HEK293T (cell line): ENCODE measurements at regions not wholly inside any gene's neighbourhood (a gene's known extent, or its start where the extent isn't known, plus 50 kb on each side); places are given as distances from the start of the nearest gene placed in this dataset.
"Not testable (repeated sequence)": the region's sequence is repeated elsewhere in the genome, so short reads cannot be mapped to it uniquely, and the experiment has no call there.

ENCODE experiments used
- CTCF ChIA-PET: fragments of 350-600 bp; formaldehyde crosslinking; extraction: SDS; loops from one replicate; lab custom pipeline; 2021; ENCODE audit warnings: antibody characterized with exemption, inconsistent platforms; lab: Yijun Ruan, JAX
- POLR2A ChIA-PET: fragments of 350-600 bp; formaldehyde crosslinking; extraction: SDS; loops from one replicate; lab custom pipeline; 2020; ENCODE audit warnings: antibody characterized with exemption, inconsistent platforms; lab: Yijun Ruan, JAX
- DNase-seq: peaks from one replicate; pipeline ENCODE4 v3.0.0; 2012; ENCODE audit warnings: mixed read lengths; ENCODE audit errors: extremely low spot score
- ARNT ChIP-seq: fragments of 450-650 bp; IDR thresholded peaks from 2 replicates; pipeline ENCODE4 v1.6.1; 2017; ENCODE audit warnings: mild to moderate bottlenecking
- BHLHE40 ChIP-seq: fragments of 450-650 bp; IDR thresholded peaks from 2 replicates; pipeline ENCODE4 v1.6.1; 2016; ENCODE audit warnings: mild to moderate bottlenecking, moderate library complexity, borderline replicate concordance
- CTBP1 ChIP-seq: fragments of 450-650 bp; IDR thresholded peaks from 2 replicates; pipeline ENCODE4 v1.6.1; 2016; ENCODE audit warnings: borderline replicate concordance
- ELF4 ChIP-seq: fragments of 450-650 bp; IDR thresholded peaks from 2 replicates; pipeline ENCODE4 v1.6.1; 2017; ENCODE audit warnings: antibody characterized with exemption
- FOXA1 ChIP-seq: fragments of 450-650 bp; IDR thresholded peaks from 2 replicates; pipeline ENCODE4 v1.6.1; 2016; ENCODE audit warnings: mild to moderate bottlenecking
- FOXK2 ChIP-seq: fragments of 450-650 bp; IDR thresholded peaks from 2 replicates; pipeline ENCODE4 v1.6.1; 2016; ENCODE audit warnings: mild to moderate bottlenecking
- FOXM1 ChIP-seq: fragments of 450-650 bp; IDR thresholded peaks from 2 replicates; pipeline ENCODE4 v1.6.1; 2017; ENCODE audit warnings: mild to moderate bottlenecking, borderline replicate concordance
- HDGF ChIP-seq: fragments of 450-650 bp; IDR thresholded peaks from 2 replicates; pipeline ENCODE4 v1.6.1; 2017; ENCODE audit warnings: antibody characterized with exemption, borderline replicate concordance
- L3MBTL2 ChIP-seq: fragments of 450-650 bp; conservative IDR thresholded peaks from 2 replicates; pipeline ENCODE4 v1.6.1; 2016; ENCODE audit warnings: mild to moderate bottlenecking
- LEF1 ChIP-seq: fragments of 450-650 bp; IDR thresholded peaks from 2 replicates; pipeline ENCODE4 v1.6.1; 2017; ENCODE audit warnings: mild to moderate bottlenecking, borderline replicate concordance
- NFRKB ChIP-seq: fragments of 450-650 bp; IDR thresholded peaks from 2 replicates; pipeline ENCODE4 v1.6.1; 2016; ENCODE audit warnings: mild to moderate bottlenecking, moderate library complexity
- SP1 ChIP-seq: fragments of 450-650 bp; IDR thresholded peaks from 2 replicates; pipeline ENCODE4 v1.6.1; 2017
- SUZ12 ChIP-seq: fragments of 450-650 bp; IDR thresholded peaks from 2 replicates; pipeline ENCODE4 v1.6.1; 2016; ENCODE audit warnings: mild to moderate bottlenecking
- TARDBP ChIP-seq: fragments of 450-650 bp; IDR thresholded peaks from 2 replicates; pipeline ENCODE4 v1.6.1; 2016
- ZNF384 ChIP-seq: fragments of 450-650 bp; IDR thresholded peaks from 2 replicates; pipeline ENCODE4 v1.6.1; 2016
- TF ChIP-seq, protein P1 (sequence below): fragments of 450-650 bp; IDR thresholded peaks from 2 replicates; pipeline ENCODE4 v1.6.1; 2016

GRCh38 chr20:19868441-19868840 is 110.4 kb downstream of the RIN2 start:
- CTCF ChIA-PET: no interaction called here
- POLR2A ChIA-PET: no interaction called here
- no peak for DNase-seq

GRCh38 chr20:19872001-19872400 is 113.9 kb downstream of the RIN2 start:
- DNase-seq: no peak
- ChIA-PET POLR2A (no interaction called here), CTCF (no interaction called here)
- TF ChIP-seq TARDBP (no peak), FOXK2 (no peak), LEF1 (no peak), ZNF384 (no peak), FOXA1 (no peak), L3MBTL2 (no peak), BHLHE40 (no peak), HDGF (no peak), CTBP1 (no peak), ARNT (no peak)
- TF ChIP-seq, protein P1, sequence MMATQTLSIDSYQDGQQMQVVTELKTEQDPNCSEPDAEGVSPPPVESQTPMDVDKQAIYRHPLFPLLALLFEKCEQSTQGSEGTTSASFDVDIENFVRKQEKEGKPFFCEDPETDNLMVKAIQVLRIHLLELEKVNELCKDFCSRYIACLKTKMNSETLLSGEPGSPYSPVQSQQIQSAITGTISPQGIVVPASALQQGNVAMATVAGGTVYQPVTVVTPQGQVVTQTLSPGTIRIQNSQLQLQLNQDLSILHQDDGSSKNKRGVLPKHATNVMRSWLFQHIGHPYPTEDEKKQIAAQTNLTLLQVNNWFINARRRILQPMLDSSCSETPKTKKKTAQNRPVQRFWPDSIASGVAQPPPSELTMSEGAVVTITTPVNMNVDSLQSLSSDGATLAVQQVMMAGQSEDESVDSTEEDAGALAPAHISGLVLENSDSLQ: no peak

More at GRCh38 chr20:19868441-19868840, 110.4 kb downstream of the RIN2 start:
- TF ChIP-seq, protein P1: no peak

GRCh38 chr20:19874040-19874727 is 116.1 kb downstream of the RIN2 start:
- POLR2A ChIA-PET: no interaction called here
- CTCF ChIA-PET: no interaction called here
- TF ChIP-seq BHLHE40 (no peak), FOXK2 (no peak), FOXM1 (no peak), FOXA1 (no peak), CTBP1 (no peak), NFRKB (no peak), SP1 (no peak), LEF1 (no peak), L3MBTL2 (no peak), HDGF (no peak), ELF4 (no peak), ZNF384 (no peak)
- DNase-seq: no peak

DNA sequence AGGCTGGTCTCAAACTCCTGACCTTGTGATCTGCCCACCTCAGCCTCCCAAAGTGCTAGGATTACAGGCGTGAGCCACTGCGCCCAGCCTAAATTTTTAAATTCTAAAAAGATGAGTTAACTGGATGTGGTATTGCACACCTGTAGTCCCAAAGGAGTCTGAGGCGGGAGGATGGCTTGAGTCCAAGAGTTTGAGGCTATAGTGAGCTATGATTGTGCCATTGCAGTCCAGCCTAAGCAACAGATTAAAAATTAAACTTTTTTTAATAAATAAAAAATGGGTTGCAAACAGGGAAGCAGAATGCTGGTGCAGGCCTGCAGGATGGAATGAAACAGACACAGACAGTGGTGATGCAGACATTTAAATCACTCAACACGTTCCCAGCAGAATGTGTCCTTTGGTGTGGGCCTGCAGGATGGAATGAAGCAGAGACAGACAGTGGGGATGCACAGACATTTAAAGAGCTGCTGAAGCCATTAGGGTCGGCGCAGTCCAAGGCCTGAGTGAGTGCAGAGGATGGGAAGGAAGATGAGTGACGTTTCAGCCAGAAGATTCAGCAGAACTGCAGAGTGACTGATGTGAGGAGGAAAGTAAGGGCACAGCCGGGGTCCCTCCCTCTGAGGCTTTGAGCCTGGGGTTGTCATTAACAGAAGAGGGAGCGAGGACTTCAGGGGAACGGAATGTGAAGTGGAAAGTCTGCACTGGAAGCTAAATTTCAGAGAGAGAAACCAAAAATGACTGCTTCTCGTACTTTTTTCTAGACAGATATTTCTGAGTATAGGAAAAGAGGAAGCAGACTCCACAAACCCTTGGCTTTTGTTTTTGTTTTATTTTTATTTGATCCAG is 117.5 kb downstream of the RIN2 start:
- CTCF ChIA-PET: no interaction called here
- no peak for DNase-seq
- TF ChIP-seq ARNT (no peak), ELF4 (no peak), L3MBTL2 (no peak), FOXK2 (no peak), FOXM1 (no peak), ZNF384 (no peak), TARDBP (no peak), LEF1 (no peak), FOXA1 (no peak), SUZ12 (no peak), HDGF (no peak), NFRKB (no peak), CTBP1 (no peak), SP1 (no peak), BHLHE40 (no peak)
- TF ChIP-seq, protein P1: no peak
- POLR2A ChIA-PET: no interaction called here

DNA sequence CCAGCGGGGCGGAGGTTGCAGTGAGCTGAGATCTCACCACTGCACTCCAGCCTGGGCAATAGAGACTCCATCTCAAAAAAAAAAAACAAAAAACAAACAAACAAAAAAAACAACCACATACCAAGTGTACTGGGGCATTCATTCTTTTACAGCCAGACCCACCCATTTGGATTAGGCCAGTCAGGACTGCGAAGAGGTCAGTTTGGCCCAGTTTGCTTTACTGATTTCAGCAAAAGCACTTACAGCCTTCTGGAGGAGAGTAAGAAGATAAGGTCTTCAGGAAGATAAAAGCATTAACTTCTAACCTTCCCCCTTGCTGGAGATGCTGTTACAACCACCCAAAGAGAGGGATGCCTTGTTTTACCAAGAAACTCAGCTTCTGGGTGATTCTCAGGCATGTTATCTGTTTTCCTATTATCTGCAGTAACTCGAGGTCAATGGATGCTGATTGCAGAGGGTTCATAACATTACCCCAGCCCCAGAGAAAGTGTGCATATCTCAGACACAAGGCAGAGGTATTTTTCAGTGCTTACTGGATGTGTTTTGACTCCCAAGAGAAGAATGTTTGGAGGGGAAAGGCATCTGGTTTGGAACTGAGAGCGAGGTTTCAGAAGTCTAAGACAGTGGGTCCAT is 118.9 kb downstream of the RIN2 start:
- CTCF ChIA-PET: no interaction called here

GRCh38 chr20:19879874-19880255 is 121.8 kb downstream of the RIN2 start:
- CTCF ChIA-PET, POLR2A ChIA-PET, DNase-seq: not testable (repeated sequence)

More for the DNA sequence above, 118.9 kb downstream of the RIN2 start:
- TF ChIP-seq SUZ12 (no peak), FOXA1 (no peak), CTBP1 (no peak), LEF1 (no peak), FOXM1 (no peak), BHLHE40 (no peak), TARDBP (no peak), NFRKB (no peak), SP1 (no peak), ARNT (no peak), ELF4 (no peak), L3MBTL2 (no peak), HDGF (no peak), FOXK2 (no peak)
- TF ChIP-seq, protein P1: no peak
- POLR2A ChIA-PET: no interaction called here
- DNase-seq: no peak
